Transverse colon (tissue), 4 donors: ENCODE measurements at regions not wholly inside any gene's neighbourhood (a gene's known extent, or its start where the extent isn't known, plus 50 kb on each side); places are given as distances from the start of the nearest gene placed in this dataset.

Source experiments
- CTCF ChIP-seq, 5 experiments: fragments of 200-600 bp in 3 of 5; fragments of 450-650 bp in 2 of 5; sonication (generic) in 3 of 5; IDR thresholded peaks; 1 replicate in 2 of 5; 2 replicates in 3 of 5; pipeline ENCODE4 v1.5.1; 2016 to 2017; ENCODE audit warnings: antibody characterized with exemption in 5 of 5, inconsistent platforms in 3 of 5, mild to moderate bottlenecking in 2 of 5, moderate library complexity in 1 of 5
- POLR2A ChIP-seq: fragments of 450-650 bp; IDR thresholded peaks from one replicate; pipeline ENCODE4 v1.6.1; 2016; ENCODE audit warnings: antibody characterized with exemption, mild to moderate bottlenecking, moderate library complexity
- POLR2AphosphoS5 ChIP-seq, 3 donors: sonication (generic); formaldehyde crosslinking; IDR thresholded peaks; one replicate each; pipeline ENCODE4 v1.6.1; 2016; ENCODE audit warnings: antibody characterized with exemption in 3 of 3

- TF ChIP-seq CTCF (IDR thresholded peaks at IDR 0.05) (no peak), POLR2A (no peak), POLR2AphosphoS5 (IDR thresholded peaks at IDR 0.05) (no peak)
Observed at GRCh38 chr1:110781525-110781924, 91.4 kb upstream of the CD53 start.
